PC-3 (cell line): ENCODE measurements at regions not wholly inside any gene's neighbourhood (a gene's known extent, or its start where the extent isn't known, plus 50 kb on each side); places are given as distances from the start of the nearest gene placed in this dataset.

Source experiments
- CTCF ChIP-seq: fragments of 300-600 bp; sonication (generic); conservative IDR thresholded peaks from 2 replicates; pipeline ENCODE4 v1.5.1; 2017; ENCODE audit warnings: antibody characterized with exemption, low read depth, mild to moderate bottlenecking, low read length
- EZH2 ChIP-seq: fragments of 300-600 bp; sonication (generic); IDR thresholded peaks from one replicate; pipeline ENCODE4 v1.6.1; 2017; ENCODE audit warnings: antibody characterized with exemption, mild to moderate bottlenecking, low read length; ENCODE audit not compliant: unreplicated experiment
- EZH2phosphoT487 ChIP-seq: fragments of 300-600 bp; sonication (generic); IDR thresholded peaks from 2 replicates; pipeline ENCODE4 v1.6.1; 2018; ENCODE audit warnings: mild to moderate bottlenecking, antibody characterized with exemption, low read length, borderline replicate concordance

GRCh38 chr11:70826541-70827335 lies 425.6 kb downstream of the SHANK2 start:
- TF ChIP-seq CTCF (no peak), EZH2phosphoT487 (no peak), EZH2 (no peak)
